Activated CD4-positive, alpha-beta T cell treated with anti-CD3 and anti-CD28 coated beads for 36 hours (primary cell): ENCODE measurements at regions not wholly inside any gene's neighbourhood (a gene's known extent, or its start where the extent isn't known, plus 50 kb on each side); places are given as distances from the start of the nearest gene placed in this dataset.
"Not testable (repeated sequence)": the region's sequence is repeated elsewhere in the genome, so short reads cannot be mapped to it uniquely, and the experiment has no call there.

Experiments
- ATAC-seq: fragments of 200-7000 bp; cut with Tn5 transposase; one replicate; pipeline ENCODE4 v1.10.0; 2021; ENCODE audit warnings: mild to moderate bottlenecking, moderate library complexity
- CTCF ChIA-PET: fragments of 350-600 bp; sonication (Branson Sonifier 250); formaldehyde crosslinking; loops from one replicate; lab custom pipeline; 2021; ENCODE audit warnings: antibody characterized with exemption; lab: Charles Lee
- POLR2A ChIA-PET: fragments of 350-600 bp; sonication (Branson Sonifier 250); formaldehyde crosslinking; loops from one replicate; lab custom pipeline; 2021; ENCODE audit warnings: antibody characterized with exemption, inconsistent platforms; lab: Charles Lee
- DNase-seq: peaks from one replicate; pipeline ENCODE4 v3.0.0-alpha.2; 2020
- H3K27ac Mint-ChIP-seq: one replicate; pipeline ENCODE4 v1.8.0; 2021; ENCODE audit warnings: mixed read lengths
- H3K27me3 Mint-ChIP-seq: one replicate; pipeline ENCODE4 v1.8.0; 2021; ENCODE audit warnings: mixed read lengths
- H3K36me3 Mint-ChIP-seq: one replicate; pipeline ENCODE4 v1.8.0; 2021; ENCODE audit warnings: low read depth, mixed read lengths
- H3K4me1 Mint-ChIP-seq: one replicate; pipeline ENCODE4 v1.8.0; 2021; ENCODE audit warnings: mixed read lengths
- H3K4me3 Mint-ChIP-seq: one replicate; pipeline ENCODE4 v1.8.0; 2021; ENCODE audit warnings: mild to moderate bottlenecking, moderate library complexity, mixed read lengths
- H3K9me3 Mint-ChIP-seq: one replicate; pipeline ENCODE4 v1.8.0; 2021; ENCODE audit warnings: low read depth, mixed read lengths
- intact Hi-C, 2 experiments: fragments of 100-400 bp; cut with DNase I in 1 of 2; cut with micrococcal nuclease in 1 of 2; formaldehyde crosslinking; loops; one replicate each; pipeline versions ENCODE4 v1.14.2 to v1.15.1; 2022 to 2024; cut with DNase I, micrococcal nuclease

- H3K27me3 Mint-ChIP-seq, H3K4me1 Mint-ChIP-seq, H3K4me3 Mint-ChIP-seq, DNase-seq, POLR2A ChIA-PET, H3K27ac Mint-ChIP-seq, CTCF ChIA-PET, H3K36me3 Mint-ChIP-seq, ATAC-seq: not testable (repeated sequence)
- intact Hi-C loops = loop anchor here in 1 of 2 experiments (10.0 kb wide), 1 partner anchor 67 kb away; no protein-coding TSS in a partner anchor
- peaks cover 50% of the 10 kb centered on the region for H3K9me3 Mint-ChIP-seq
These were observed 91.3 kb downstream of the OR4A5 start for GRCh38 chr11:54797906-54798305.

DNA sequence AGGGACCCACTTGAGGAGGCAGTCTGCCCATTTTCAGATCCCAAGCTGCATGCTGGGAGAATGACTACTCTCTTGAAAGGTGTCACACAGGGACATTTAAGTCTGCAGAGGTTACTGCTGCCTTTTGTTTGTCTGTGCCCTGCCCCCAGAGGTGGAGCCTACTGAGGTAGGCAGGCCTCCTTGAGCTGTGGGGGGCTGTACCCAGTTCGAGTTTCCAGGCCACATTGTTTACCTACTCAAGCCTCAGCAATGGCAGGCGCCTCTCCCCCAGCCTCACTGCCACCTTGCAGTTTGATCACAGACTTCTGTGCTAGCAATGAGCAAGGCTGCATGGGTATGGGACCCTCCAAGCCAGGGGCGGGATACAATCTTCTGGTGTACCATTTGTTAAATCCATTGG is 126.0 kb downstream of the OR4A5 start:
- H3K4me3 Mint-ChIP-seq = no peak overlapping the region
- CTCF ChIA-PET = no interaction called here
- no peak overlapping the region for H3K27ac Mint-ChIP-seq
- DNase-seq = no peak
- POLR2A ChIA-PET = no interaction called here
- peaks cover 41% of the 10 kb centered on the region for H3K9me3 Mint-ChIP-seq
- ATAC-seq = no peak
- no peaks in the 10 kb centered on the region for H3K4me1 Mint-ChIP-seq
- no peaks in the 10 kb centered on the region for H3K27me3 Mint-ChIP-seq
- H3K36me3 Mint-ChIP-seq = peaks cover 6% of the 10 kb centered on the region
- intact Hi-C loops = no loop called here

GRCh38 chr11:54855047-54855446 is 148.4 kb downstream of the OR4A5 start:
- DNase-seq, H3K27ac Mint-ChIP-seq: not testable (repeated sequence)

More at GRCh38 chr11:54855047-54855446, 148.4 kb downstream of the OR4A5 start:
- H3K36me3 Mint-ChIP-seq, H3K27me3 Mint-ChIP-seq, POLR2A ChIA-PET, CTCF ChIA-PET, H3K4me1 Mint-ChIP-seq, H3K4me3 Mint-ChIP-seq, ATAC-seq: not testable (repeated sequence)
- peaks cover 36% of the 10 kb centered on the region for H3K9me3 Mint-ChIP-seq
- intact Hi-C loops = loop anchor here in 1 of 2 experiments (10.0 kb wide), 1 partner anchor 850 kb away; no protein-coding TSS in a partner anchor
